HPDE6-E6E7 (cell line): ENCODE measurements at regions not wholly inside any gene's neighbourhood (a gene's known extent, or its start where the extent isn't known, plus 50 kb on each side); places are given as distances from the start of the nearest gene placed in this dataset.
A peak's percentile ranks its signal among the peaks of the same experiment; 100 is the strongest.
"Not testable (repeated sequence)": the region's sequence is repeated elsewhere in the genome, so short reads cannot be mapped to it uniquely, and the experiment has no call there.

Source experiments
- DNase-seq: peaks from one replicate; pipeline ENCODE4 v3.0.0; 2011; ENCODE audit warnings: missing footprints; ENCODE audit errors: extremely low spot score

- no peak for DNase-seq
These were observed 1380.1 kb downstream of the GRIK2 start for GRCh38 chr6:102773636-102774035.

DNA sequence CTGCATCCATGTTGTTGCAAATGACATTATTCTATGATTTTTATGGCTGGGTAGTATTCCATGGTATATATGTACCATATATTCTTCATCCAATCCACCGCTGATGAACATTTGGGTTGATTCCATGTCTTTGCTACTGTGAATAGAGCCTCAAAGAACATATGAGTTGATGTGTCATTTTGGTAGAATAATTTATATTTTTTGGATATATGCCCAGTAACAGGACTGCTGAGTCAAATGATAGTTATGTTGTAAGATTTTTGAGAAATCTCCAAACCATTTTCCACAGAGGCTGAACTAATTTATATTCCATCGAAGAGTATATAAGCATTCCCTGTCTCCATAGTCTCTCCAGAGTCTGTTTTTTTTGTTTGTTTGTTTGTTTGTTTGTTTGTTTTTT is 1373.5 kb downstream of the GRIK2 start:
- DNase-seq = no peak

DNA sequence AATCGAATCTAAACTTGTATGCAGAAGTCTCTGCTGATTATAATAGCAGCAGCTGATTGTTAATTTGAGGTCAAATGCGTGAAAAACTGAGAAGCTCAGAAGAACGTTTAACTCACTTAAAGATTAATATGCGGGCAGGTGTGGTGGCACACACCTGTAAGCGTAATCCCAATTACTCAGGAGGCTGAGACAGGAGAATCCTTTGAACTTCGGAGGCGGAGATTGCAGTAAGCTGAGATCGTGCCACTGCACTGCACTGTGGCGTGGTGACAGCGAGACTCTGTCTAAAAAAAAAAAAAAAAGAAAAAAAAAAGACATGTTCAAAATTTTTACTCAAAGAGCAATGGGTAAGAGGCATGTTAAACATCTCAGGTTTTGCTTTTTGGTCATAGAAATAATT is 1370.8 kb downstream of the GRIK2 start:
- no peak for DNase-seq

DNA sequence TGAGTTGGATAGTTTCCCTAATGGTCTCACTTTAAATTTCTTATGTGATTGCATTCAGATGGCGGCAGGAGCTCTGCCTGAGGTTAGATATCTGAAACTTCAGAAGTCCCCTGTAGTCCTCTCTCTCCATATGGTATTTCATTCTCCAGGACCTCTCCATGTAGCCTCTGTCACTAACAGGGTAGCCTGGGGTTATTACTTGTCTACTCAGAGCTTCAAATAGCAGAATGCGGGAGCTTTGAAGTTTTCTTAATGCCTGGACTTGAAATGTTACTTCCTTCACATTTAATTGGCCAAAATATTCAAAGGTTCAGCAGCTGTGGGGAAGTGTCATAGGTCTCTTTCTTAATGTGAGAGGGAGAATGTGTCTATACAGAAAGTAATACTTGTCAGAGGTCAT is 1370.4 kb downstream of the GRIK2 start:
- no peak for DNase-seq

DNA sequence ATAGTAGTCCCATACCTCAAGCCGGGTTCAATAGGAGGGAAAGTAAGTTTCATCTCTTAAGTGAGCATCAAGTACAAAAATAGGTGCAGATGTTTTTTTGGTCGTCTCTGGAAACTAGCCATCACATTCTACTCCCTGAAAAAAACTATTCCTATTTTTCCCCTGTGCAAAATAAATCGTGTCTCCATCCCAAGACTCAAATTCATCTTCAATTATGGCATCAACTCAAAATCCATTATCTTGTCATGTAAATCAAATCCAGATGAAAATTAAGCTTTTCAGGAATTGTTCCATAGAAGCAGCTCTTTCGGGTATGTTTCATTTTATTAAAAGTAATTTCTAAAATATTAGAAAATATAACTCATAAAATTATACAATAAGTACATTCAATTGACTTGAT is 1368.4 kb downstream of the GRIK2 start:
- no peak for DNase-seq

GRCh38 chr6:102759415-102759814 is 1365.9 kb downstream of the GRIK2 start:
- DNase-seq = no peak

DNA sequence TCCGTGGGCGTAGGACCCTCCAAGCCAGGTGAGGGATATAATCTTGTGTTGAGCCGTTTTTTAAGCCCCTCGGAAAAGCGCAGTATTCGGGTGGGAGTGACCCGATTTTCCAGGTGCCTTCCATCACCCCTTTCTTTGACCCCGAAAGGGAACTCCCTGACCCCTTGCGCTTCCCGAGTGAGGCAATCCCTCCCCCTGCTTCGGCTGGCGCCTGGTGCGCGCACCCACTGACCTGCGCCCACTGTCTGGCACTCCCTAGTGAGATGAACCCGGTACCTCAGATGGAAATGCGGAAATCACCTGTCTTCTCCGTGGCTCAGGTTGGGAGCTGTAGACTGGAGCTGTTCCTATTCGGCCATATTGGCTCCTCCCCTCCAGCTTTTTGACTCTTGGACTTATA is 1365.0 kb downstream of the GRIK2 start:
- not testable (repeated sequence) for DNase-seq

DNA sequence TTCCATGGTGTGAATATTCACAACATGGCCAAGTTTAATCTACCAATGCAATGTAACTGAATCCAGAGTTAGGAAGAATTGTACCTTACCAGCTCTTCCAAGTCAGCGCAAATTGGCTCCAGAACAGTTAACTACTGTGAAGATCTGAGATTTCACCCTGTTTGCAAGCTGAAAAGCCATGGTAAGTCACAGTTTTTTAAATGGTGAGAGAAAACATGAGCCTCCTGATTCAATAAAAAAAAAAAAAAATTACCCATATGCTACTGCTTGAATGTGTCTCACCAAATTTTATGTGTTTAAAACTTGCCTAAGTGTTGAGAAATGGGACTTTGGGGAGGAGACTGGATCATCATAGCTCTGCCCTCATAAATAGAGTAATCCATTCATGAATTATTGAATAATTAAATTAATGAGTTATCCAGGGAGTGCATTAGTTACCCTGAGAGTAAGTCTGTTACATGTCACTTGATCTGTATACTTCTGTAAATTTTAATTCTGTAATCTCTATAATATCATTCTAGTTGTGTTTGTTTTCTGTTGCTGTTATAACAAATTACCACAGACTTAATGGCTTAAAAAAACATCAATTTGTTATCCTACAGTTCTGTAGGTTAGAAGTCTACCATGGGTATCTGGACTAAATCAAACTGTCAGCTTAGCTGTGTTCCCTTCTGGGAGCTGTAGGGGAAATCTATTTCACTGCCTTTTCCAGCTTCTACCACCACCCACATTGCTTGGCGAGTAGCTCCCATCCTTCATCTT is 1355.9 kb downstream of the GRIK2 start:
- DNase-seq = no peak

GRCh38 chr6:102746941-102747340 is 1353.4 kb downstream of the GRIK2 start:
- DNase-seq = no peak

DNA sequence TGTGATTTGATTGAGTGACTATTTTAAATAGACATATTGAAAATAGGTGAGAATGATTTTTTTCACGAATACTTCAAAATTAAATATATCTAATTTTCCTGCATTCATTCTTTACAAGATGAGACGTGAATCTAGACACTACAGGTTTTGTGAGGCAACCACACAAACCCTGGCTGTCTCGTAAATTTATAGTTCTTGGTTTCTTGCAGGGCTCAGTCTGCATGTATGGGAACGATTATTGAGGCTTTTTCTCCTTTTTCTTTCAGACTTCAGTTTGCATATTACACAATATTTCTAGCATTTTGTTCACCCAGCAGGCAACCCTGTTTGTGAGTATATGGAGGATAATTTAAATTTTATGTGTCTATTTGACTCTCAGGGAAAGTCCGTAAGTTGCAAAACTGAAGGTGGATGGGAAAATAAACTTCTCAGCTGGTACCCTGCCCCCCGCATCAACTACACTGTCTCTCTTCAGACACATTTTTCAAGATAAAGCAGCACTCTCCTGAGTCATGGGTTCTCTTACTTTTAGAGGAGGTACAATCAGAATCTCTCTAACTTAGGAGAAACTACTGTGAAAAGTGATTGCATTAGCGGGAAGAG is 1349.3 kb downstream of the GRIK2 start:
- no peak for DNase-seq

GRCh38 chr6:102742028-102742427 is 1348.5 kb downstream of the GRIK2 start:
- DNase-seq = no peak

- no peak for DNase-seq
These were observed 1343.4 kb downstream of the GRIK2 start for GRCh38 chr6:102736941-102737368.

DNA sequence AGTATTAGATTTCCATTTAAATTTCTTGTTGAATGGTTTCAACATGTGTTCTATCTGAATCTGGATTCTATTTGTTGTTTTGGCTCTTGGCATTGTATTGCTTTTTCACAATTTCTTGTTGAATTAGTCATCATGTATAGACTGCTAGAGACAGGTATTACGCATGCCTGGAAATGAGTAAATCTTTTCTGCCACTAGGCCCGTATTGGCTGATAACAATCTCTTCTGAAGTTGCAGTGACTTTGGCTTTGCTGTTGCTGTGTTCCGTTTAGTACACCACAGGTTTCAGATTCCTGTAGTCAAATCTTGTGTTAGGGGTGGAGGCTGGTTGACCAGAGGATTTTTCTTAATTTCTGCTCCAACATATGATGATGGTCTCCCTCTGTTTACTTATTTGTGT is 1339.4 kb downstream of the GRIK2 start:
- peak; percentile 4 for DNase-seq

DNA sequence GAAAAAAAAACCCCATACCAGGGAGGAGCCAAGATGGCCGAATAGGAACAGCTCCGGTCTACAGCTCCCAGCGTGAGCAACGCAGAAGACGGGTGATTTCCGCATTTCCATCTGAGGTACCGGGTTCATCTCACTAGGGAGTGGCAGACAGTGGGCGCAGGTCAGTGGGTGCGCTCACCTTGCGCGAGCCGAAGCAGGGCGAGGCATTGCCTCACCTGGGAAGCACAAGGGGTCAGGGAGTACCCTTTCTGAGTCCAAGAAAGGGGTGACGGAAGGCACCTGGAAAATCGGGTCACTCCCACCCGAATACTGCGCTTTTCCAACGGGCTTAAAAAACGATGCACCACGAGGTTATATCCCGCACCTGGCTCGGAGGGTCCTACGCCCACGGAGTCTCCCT is 1328.6 kb downstream of the GRIK2 start:
- not testable (repeated sequence) for DNase-seq

DNA sequence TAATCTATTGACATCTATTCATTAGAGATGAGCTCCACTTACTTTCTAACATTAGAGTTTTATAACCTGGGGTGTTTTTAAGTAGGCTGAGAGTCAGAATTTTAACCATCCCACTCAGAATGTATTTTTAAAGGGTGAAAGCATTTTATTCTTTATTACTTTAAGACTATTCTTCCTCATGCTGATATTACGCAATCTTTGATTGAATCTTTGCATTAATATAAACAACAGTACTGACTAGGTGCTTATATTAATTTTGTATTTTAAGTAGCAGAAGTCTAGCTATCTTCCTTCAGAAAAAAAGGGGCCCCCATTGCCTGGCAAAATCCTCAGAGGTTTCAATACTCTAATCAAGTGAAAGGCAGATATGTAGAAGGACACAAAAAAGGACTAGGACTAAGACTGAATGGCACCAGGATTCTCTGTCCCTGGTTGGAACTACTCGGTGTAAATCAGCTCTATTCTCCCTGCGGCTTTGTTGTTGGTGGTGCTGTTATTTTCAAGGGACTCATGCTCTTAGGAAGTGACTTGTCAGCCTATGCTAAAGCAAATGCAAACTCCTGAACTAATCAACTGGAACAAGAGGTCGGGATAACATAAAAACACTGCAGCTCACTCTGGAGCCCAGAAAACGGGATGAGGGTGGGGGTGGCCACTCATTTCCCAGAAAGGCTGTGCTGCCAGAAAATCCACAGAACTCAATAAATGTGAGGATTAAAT is 1324.4 kb downstream of the GRIK2 start:
- no peak for DNase-seq

GRCh38 chr6:102717252-102717651 is 1323.7 kb downstream of the GRIK2 start:
- no peak for DNase-seq

- no peak for DNase-seq
These were observed 1307.5 kb downstream of the GRIK2 start for GRCh38 chr6:102701019-102701418.

GRCh38 chr6:102686461-102686860 is 1293.0 kb downstream of the GRIK2 start:
- no peak for DNase-seq

DNA sequence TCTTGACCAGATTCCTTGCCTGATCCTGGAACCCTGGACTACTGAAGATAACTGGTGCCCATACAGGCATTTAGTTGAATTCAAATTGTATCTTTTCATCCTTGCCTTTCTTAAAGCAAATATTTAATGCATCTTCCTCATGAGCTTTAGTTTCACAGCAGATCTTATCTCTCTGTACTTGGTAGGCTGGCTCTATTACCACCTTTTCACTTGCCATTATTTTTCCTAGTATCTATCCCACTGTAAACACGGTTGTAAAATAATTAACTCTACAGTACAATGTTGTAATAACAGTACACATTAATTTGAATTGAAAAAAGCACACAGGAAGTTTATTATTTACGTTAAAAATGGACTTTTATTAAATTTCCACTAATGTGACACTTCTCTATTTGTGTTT is 1286.9 kb downstream of the GRIK2 start:
- DNase-seq = no peak

- no peak for DNase-seq
These were observed 1286.4 kb downstream of the GRIK2 start for GRCh38 chr6:102679865-102680264.

DNA sequence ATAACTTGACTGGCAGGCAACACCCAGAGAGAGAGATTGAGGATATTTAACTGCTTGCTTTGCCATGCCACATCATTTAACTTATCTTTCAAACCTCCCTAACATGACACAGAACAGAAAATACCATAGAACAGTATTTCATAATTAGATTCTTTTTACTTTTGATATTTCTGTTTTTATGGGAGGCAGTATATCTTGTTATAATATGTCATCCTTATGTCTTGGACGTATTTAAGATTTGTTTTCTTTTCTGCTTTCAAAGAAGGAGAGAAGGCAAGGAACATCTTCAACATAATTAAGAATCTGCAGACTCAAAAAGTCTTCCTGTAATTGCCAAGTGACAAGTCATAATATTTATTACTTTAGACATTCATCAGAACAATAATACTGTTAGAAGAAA is 1283.7 kb downstream of the GRIK2 start:
- DNase-seq = no peak

- DNase-seq = no peak
These were observed 1277.2 kb downstream of the GRIK2 start for GRCh38 chr6:102670735-102671134.

GRCh38 chr6:102662851-102663250 is 1269.3 kb downstream of the GRIK2 start:
- no peak for DNase-seq
